NB4 (cell line): ENCODE measurements at regions not wholly inside any gene's neighbourhood (a gene's known extent, or its start where the extent isn't known, plus 50 kb on each side); places are given as distances from the start of the nearest gene placed in this dataset.

Experiments used
- CTCF ChIP-seq: IDR thresholded peaks from one replicate; pipeline ENCODE4 v1.5.1; 2012; ENCODE audit warnings: low read depth, low read length
- POLR2A ChIP-seq: IDR thresholded peaks from 2 replicates; pipeline ENCODE4 v1.6.1; 2011; ENCODE audit warnings: mild to moderate bottlenecking; ENCODE audit not compliant: insufficient read length; ENCODE audit errors: extremely low read depth
- TF ChIP-seq, protein P1 (sequence below): IDR thresholded peaks from 2 replicates; pipeline ENCODE4 v1.6.1; 2011; ENCODE audit warnings: low read depth, low read length

DNA sequence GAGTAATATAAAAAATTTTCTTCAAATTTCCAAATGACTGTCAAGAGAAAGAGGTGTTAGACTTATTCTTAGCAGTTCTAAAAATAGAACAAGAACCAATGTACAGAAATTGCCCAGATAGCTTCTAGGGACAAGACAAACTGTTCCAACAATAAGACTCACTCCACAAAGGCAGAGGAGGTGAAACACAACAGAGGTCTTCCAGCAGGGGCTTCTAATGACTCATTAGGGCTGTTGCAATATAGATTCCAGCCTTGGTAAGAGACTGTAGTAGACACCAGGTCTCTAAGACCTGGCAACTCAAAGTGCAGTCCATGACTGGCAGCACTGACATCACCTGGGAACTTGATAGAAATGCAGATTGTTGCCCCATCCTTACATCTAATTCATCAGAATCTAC lies 134.6 kb upstream of the VLDLR start:
- TF ChIP-seq POLR2A (no peak), CTCF (no peak)
- TF ChIP-seq, protein P1, sequence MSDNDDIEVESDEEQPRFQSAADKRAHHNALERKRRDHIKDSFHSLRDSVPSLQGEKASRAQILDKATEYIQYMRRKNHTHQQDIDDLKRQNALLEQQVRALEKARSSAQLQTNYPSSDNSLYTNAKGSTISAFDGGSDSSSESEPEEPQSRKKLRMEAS, result no peak
